Mammary epithelial cell (primary cell): ENCODE measurements at regions not wholly inside any gene's neighbourhood (a gene's known extent, or its start where the extent isn't known, plus 50 kb on each side); places are given as distances from the start of the nearest gene placed in this dataset.

Experiments used
- EZH2 ChIP-seq: IDR thresholded peaks from 2 replicates; pipeline ENCODE4 v1.6.1; 2012; ENCODE audit warnings: low read length, inconsistent platforms, borderline replicate concordance
- TF ChIP-seq, protein P1 (sequence below), 2 donors: IDR thresholded peaks in 1 of 2; conservative IDR thresholded peaks in 1 of 2; 2 replicates each; pipeline ENCODE4 v1.5.1; 2011 to 2012; ENCODE audit warnings: inconsistent platforms in 2 of 2, low read length in 2 of 2, mild to moderate bottlenecking in 2 of 2, control low read depth in 1 of 2, low read depth in 1 of 2; ENCODE audit not compliant: insufficient read depth in 1 of 2; ENCODE audit errors: extremely low read depth in 1 of 2

DNA sequence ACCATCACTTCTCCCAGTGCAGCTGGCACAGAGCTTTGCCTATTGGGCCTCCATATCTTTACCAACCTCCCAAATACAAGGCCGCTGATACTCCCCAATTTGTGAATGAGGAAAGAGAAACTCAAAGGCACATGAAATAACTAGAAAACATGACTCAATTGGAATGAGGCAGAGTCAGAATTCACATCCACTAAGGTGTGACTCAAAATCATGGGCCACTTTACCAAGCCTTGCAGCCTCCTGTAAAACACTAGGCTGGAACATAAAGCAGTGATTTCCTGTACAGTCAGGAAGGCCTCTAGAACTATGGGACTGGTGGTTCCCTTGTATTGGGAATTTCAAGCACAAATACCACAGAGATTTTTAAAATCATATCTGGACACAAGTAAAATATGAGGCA, 128.6 kb downstream of the DCLK3 start:
- TF ChIP-seq, protein P1, sequence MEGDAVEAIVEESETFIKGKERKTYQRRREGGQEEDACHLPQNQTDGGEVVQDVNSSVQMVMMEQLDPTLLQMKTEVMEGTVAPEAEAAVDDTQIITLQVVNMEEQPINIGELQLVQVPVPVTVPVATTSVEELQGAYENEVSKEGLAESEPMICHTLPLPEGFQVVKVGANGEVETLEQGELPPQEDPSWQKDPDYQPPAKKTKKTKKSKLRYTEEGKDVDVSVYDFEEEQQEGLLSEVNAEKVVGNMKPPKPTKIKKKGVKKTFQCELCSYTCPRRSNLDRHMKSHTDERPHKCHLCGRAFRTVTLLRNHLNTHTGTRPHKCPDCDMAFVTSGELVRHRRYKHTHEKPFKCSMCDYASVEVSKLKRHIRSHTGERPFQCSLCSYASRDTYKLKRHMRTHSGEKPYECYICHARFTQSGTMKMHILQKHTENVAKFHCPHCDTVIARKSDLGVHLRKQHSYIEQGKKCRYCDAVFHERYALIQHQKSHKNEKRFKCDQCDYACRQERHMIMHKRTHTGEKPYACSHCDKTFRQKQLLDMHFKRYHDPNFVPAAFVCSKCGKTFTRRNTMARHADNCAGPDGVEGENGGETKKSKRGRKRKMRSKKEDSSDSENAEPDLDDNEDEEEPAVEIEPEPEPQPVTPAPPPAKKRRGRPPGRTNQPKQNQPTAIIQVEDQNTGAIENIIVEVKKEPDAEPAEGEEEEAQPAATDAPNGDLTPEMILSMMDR (conservative IDR thresholded peaks at IDR 0.05 in 1 of 2, IDR thresholded peaks at IDR 0.05 in 1 of 2; ENCODE audit: extremely low read depth in 1 of 2, insufficient read depth in 1 of 2, low read depth in 1 of 2, low read length in 2 of 2): no peak
- no peak for TF ChIP-seq EZH2
